Central memory CD8-positive, alpha-beta T cell (primary cell): ENCODE measurements at regions not wholly inside any gene's neighbourhood (a gene's known extent, or its start where the extent isn't known, plus 50 kb on each side); places are given as distances from the start of the nearest gene placed in this dataset.
"Not testable (repeated sequence)": the region's sequence is repeated elsewhere in the genome, so short reads cannot be mapped to it uniquely, and the experiment has no call there.

Experiments used
- ATAC-seq: fragments of 150-1000 bp; cut with Tn5 transposase; replicated peaks from 2 replicates; pipeline ENCODE4 v1.10.0; 2022; ENCODE audit warnings: mild to moderate bottlenecking, moderate FRiP score, moderate number of reproducible peaks; ENCODE audit not compliant: poor library complexity, severe bottlenecking; ENCODE audit errors: extremely low read depth
- DNase-seq, 2 donors: peaks; one replicate each; pipeline ENCODE4 v3.0.0; 2021; ENCODE audit warnings: low spot score in 2 of 2
- H3K27ac Mint-ChIP-seq: one replicate; pipeline ENCODE4 v1.8.0; 2022; ENCODE audit warnings: low read depth, mild to moderate bottlenecking, moderate library complexity, mixed read lengths
- H3K27me3 Mint-ChIP-seq: one replicate; pipeline ENCODE4 v1.8.0; 2022; ENCODE audit warnings: mixed read lengths
- H3K36me3 Mint-ChIP-seq: one replicate; pipeline ENCODE4 v1.8.0; 2022; ENCODE audit warnings: mild to moderate bottlenecking, moderate library complexity, mixed read lengths; ENCODE audit not compliant: insufficient read depth
- H3K4me1 Mint-ChIP-seq: one replicate; pipeline ENCODE4 v1.8.0; 2022; ENCODE audit warnings: mixed read lengths
- H3K4me3 Mint-ChIP-seq: one replicate; pipeline ENCODE4 v1.8.0; 2022; ENCODE audit warnings: mild to moderate bottlenecking, moderate library complexity, mixed read lengths
- H3K9me3 Mint-ChIP-seq: one replicate; pipeline ENCODE4 v1.8.0; 2022; ENCODE audit warnings: mixed read lengths

- Mint-ChIP-seq H3K36me3 (no peaks in the 10 kb centered on the region), H3K9me3 (no peaks in the 10 kb centered on the region), H3K4me1 (no peaks in the 10 kb centered on the region), H3K27me3 (no peaks in the 10 kb centered on the region), H3K4me3 (no peak overlapping the region), H3K27ac (no peak overlapping the region)
- ATAC-seq: no peak
- DNase-seq: no peak
These were observed 220.0 kb upstream of the EGLN3 start for GRCh38 chr14:34170882-34171281.

GRCh38 chr14:34169561-34169960 is 218.7 kb upstream of the EGLN3 start:
- ATAC-seq (no peak), DNase-seq (no peak)
- Mint-ChIP-seq H3K27ac (no peak overlapping the region), H3K36me3 (no peaks in the 10 kb centered on the region), H3K4me1 (no peaks in the 10 kb centered on the region), H3K4me3 (no peak overlapping the region), H3K27me3 (no peaks in the 10 kb centered on the region), H3K9me3 (no peaks in the 10 kb centered on the region)

- no peaks in the 10 kb centered on the region for H3K27me3 Mint-ChIP-seq
- ATAC-seq: no peak
These were observed 217.8 kb upstream of the EGLN3 start for GRCh38 chr14:34168656-34169055.

GRCh38 chr14:34165847-34166350 is 215.0 kb upstream of the EGLN3 start:
- Mint-ChIP-seq H3K36me3 (no peaks in the 10 kb centered on the region), H3K27ac (no peak overlapping the region), H3K9me3 (no peaks in the 10 kb centered on the region), H3K27me3 (no peaks in the 10 kb centered on the region), H3K4me3 (no peak overlapping the region), H3K4me1 (no peaks in the 10 kb centered on the region)
- DNase-seq (no peak), ATAC-seq (no peak)

More at GRCh38 chr14:34168656-34169055, 217.8 kb upstream of the EGLN3 start:
- Mint-ChIP-seq H3K9me3 (no peaks in the 10 kb centered on the region), H3K4me1 (no peaks in the 10 kb centered on the region), H3K36me3 (no peaks in the 10 kb centered on the region), H3K4me3 (no peak overlapping the region), H3K27ac (no peak overlapping the region)
- DNase-seq: no peak

- H3K4me1 Mint-ChIP-seq: no peaks in the 10 kb centered on the region
- H3K27ac Mint-ChIP-seq: no peak overlapping the region
- no peaks in the 10 kb centered on the region for H3K36me3 Mint-ChIP-seq
- no peak overlapping the region for H3K4me3 Mint-ChIP-seq
- DNase-seq (no peak), ATAC-seq (no peak)
- no peaks in the 10 kb centered on the region for H3K27me3 Mint-ChIP-seq
- H3K9me3 Mint-ChIP-seq: no peaks in the 10 kb centered on the region
These were observed 213.4 kb upstream of the EGLN3 start for GRCh38 chr14:34164162-34164864.

- Mint-ChIP-seq H3K27me3 (no peaks in the 10 kb centered on the region), H3K4me3 (no peak overlapping the region), H3K4me1 (no peaks in the 10 kb centered on the region)
These were observed 210.6 kb upstream of the EGLN3 start for GRCh38 chr14:34161351-34162082.

GRCh38 chr14:34160619-34161018 is 209.7 kb upstream of the EGLN3 start:
- ATAC-seq: no peak
- Mint-ChIP-seq H3K36me3 (no peaks in the 10 kb centered on the region), H3K27me3 (no peaks in the 10 kb centered on the region), H3K27ac (no peak overlapping the region), H3K4me1 (no peaks in the 10 kb centered on the region), H3K4me3 (no peak overlapping the region), H3K9me3 (no peaks in the 10 kb centered on the region)
- DNase-seq: no peak

More at GRCh38 chr14:34161351-34162082, 210.6 kb upstream of the EGLN3 start:
- Mint-ChIP-seq H3K27ac (no peak overlapping the region), H3K9me3 (no peaks in the 10 kb centered on the region), H3K36me3 (no peaks in the 10 kb centered on the region)
- ATAC-seq (no peak), DNase-seq (no peak)

GRCh38 chr14:34157651-34158050 is 206.8 kb upstream of the EGLN3 start:
- no peak overlapping the region for H3K4me3 Mint-ChIP-seq
- H3K27ac Mint-ChIP-seq: no peak overlapping the region
- no peaks in the 10 kb centered on the region for H3K36me3 Mint-ChIP-seq
- DNase-seq (no peak), ATAC-seq (no peak)
- H3K27me3 Mint-ChIP-seq: no peaks in the 10 kb centered on the region
- no peaks in the 10 kb centered on the region for H3K4me1 Mint-ChIP-seq
- H3K9me3 Mint-ChIP-seq: no peaks in the 10 kb centered on the region

- Mint-ChIP-seq H3K4me3 (no peak overlapping the region), H3K27me3 (no peaks in the 10 kb centered on the region), H3K9me3 (no peaks in the 10 kb centered on the region), H3K27ac (no peak overlapping the region), H3K36me3 (no peaks in the 10 kb centered on the region), H3K4me1 (no peaks in the 10 kb centered on the region)
- DNase-seq (no peak), ATAC-seq (no peak)
These were observed 196.6 kb upstream of the EGLN3 start for GRCh38 chr14:34147461-34147860.

GRCh38 chr14:34140127-34140526 is 189.3 kb upstream of the EGLN3 start:
- H3K36me3 Mint-ChIP-seq, H3K4me1 Mint-ChIP-seq, H3K4me3 Mint-ChIP-seq, DNase-seq, H3K27me3 Mint-ChIP-seq, ATAC-seq, H3K27ac Mint-ChIP-seq: not testable (repeated sequence)
- H3K9me3 Mint-ChIP-seq: peaks cover 15% of the 10 kb centered on the region

GRCh38 chr14:34139160-34140121 is 188.6 kb upstream of the EGLN3 start:
- H3K4me3 Mint-ChIP-seq, ATAC-seq, H3K27me3 Mint-ChIP-seq, H3K4me1 Mint-ChIP-seq, H3K27ac Mint-ChIP-seq, H3K36me3 Mint-ChIP-seq, DNase-seq: not testable (repeated sequence)
- peaks cover 15% of the 10 kb centered on the region for H3K9me3 Mint-ChIP-seq

GRCh38 chr14:34138175-34138574 is 187.3 kb upstream of the EGLN3 start:
- Mint-ChIP-seq H3K27ac (no peak overlapping the region), H3K27me3 (peaks cover 10% of the 10 kb centered on the region), H3K4me1 (no peaks in the 10 kb centered on the region), H3K9me3 (peaks cover 15% of the 10 kb centered on the region), H3K4me3 (no peak overlapping the region), H3K36me3 (no peaks in the 10 kb centered on the region)
- DNase-seq (no peak), ATAC-seq (no peak)
